Medulla oblongata (tissue), 1 donor: ENCODE measurements at regions not wholly inside any gene's neighbourhood (a gene's known extent, or its start where the extent isn't known, plus 50 kb on each side); places are given as distances from the start of the nearest gene placed in this dataset.
"Not testable (repeated sequence)": the region's sequence is repeated elsewhere in the genome, so short reads cannot be mapped to it uniquely, and the experiment has no call there.

Source experiments
- DNase-seq: peaks from one replicate; pipeline ENCODE4 v3.0.0-alpha.2; 2015; ENCODE audit errors: extremely low spot score

DNA sequence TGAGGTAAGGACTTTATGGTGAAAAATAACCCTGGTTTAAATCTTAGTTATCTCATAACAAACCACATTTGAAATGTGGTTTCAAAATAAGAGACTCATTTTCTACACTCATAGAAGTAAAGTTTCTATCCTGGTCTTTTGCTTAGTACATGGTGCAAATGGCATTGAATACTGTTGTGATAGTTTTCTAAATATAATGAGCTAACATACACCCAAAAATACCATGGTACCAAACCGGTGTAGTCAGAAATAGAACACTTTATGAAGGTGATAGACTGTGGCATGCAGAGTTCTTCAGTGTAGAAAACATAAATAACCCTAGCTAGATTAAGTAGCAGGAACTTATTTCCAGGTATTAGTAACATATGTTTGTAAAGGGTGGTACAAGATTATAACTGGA, 629.4 kb downstream of the PLOD2 start:
- no peak for DNase-seq

DNA sequence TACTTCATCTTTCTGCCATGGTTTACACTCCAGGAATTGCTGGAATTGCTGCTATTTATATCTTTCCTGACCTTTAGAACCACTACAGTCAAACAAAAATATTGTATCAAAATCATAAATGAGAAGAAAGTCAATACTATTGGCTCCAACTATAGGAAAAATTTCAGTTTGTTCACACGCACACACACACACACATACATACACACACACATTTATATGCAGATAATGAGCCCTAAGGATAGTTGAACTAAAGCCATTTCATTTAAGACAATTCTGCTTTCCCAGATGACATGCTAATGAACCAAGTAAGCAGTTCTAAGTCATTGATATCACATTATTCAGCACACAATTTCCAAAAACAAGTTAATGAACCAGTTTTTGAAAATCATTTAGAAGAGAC, 627.3 kb downstream of the PLOD2 start:
- no peak for DNase-seq

DNA sequence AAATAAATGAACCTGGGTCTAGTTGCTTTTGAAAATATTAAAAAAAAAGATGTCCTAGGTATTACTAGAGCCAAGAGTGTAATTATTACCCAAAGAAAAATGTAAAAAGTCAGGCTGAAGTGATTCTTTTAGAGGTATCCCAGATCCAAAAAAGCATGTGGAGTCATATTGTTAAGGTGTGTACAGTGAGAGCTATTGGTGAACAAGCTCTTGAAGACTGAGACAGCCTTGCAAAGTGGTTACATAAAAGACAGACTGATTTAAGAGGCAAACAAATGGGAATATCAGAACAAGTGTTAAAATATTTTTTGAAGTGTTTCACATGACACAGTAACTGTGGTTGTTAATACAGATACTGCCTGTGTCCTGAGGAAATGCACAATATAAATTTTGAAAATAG, 624.5 kb downstream of the PLOD2 start:
- no peak for DNase-seq

DNA sequence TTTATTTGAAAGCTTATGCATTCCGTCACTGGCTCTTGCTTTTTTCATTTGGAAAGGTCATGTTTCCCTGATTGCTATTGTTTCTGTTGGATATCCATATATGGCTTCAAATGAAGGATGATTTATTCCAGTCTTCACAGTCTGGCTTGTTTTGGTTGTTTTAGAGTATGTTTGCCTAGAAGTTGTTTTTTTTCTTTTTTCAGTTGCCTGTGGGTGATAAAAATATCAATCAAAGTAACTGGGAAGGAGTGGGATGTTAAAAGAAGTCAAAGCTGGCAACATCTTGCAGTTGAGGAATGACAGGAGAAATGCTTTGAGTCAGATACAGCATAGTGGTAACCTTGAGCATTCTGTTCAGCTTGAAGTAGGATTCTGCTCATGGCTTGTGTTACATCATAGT, 610.5 kb downstream of the PLOD2 start:
- no peak for DNase-seq

DNA sequence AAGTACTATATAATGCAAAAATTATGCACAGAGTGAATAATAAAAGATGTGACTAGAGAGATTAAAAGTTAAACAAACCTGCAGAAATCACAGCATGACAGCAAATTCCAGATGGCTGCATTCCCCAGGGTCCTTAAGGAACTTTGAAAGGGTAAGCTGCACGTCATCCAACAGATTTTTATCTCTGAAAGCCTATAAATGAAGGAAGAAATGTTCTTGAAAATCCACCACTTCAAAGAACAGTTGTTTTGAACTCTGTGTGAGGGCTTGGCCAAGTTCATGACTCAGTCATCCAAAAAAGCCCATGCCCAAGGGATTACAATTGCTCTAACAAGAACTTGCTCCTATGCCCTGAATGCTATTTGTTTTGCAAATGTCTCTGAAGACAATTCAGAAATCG, 603.6 kb downstream of the PLOD2 start:
- DNase-seq, result no peak

GRCh38 chr3:145578471-145578870, 582.5 kb downstream of the PLOD2 start:
- DNase-seq, result no peak

- no peak for DNase-seq
Measured at GRCh38 chr3:145581694-145582093, 579.3 kb downstream of the PLOD2 start.

DNA sequence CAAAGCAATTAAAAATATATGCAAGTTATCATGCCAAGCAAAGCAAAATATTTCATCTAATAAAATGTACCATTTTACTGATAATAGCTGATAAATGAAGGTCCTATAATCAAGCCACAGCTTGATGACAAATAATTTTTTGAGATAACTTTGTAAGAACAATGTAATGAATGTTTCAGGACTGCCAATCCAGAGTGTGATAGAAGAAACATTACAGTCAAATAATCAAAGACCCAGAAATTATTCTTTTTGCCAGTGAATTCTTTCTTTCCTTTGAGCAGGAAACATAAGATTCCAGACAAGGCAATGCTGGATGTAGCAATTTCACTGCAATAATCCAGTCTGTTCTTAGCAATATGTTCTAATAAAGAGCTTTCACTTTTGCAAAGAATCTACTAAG, 556.1 kb downstream of the PLOD2 start:
- no peak for DNase-seq

DNA sequence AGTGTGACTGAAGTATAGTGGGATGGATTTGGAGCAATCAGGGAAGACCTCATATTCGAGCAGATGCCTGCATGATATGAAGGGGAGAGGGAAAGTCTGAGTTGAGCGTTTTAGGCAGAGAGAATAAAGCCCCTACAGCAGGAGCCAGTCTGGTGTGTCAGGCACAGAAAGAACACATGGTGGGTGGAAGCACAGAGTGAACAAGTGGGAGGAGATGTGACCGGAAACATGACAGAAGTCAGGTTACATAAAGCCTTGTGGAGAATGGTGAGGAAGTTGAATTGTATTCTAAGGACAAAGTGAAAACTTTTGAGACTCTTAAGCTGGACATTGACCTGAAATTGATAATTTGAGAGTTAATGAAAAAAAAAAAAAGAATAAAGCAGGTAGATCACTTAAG, 541.0 kb downstream of the PLOD2 start:
- no peak for DNase-seq

DNA sequence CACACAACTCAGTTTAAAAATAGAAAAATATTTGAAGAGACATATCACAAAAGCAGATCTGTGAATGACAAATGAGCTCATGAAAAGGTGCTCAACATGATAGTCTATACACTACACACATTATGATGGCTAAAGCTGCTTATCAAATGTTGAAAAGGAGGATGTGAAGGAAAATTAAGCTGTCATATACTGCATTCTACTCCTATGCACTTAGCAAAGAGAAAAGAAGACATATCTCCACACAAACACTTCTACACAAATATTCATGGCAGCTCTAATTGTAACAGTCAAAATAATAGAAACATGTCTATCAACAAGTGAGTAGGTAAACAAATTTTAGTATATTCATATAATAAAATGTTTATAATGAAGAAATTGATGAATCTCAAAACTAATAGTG, 540.5 kb downstream of the PLOD2 start:
- no peak for DNase-seq

- DNase-seq, result no peak
Measured at GRCh38 chr3:145623349-145623748, 537.6 kb downstream of the PLOD2 start.

- no peak for DNase-seq
Measured at GRCh38 chr3:145628211-145628610, 532.8 kb downstream of the PLOD2 start.

DNA sequence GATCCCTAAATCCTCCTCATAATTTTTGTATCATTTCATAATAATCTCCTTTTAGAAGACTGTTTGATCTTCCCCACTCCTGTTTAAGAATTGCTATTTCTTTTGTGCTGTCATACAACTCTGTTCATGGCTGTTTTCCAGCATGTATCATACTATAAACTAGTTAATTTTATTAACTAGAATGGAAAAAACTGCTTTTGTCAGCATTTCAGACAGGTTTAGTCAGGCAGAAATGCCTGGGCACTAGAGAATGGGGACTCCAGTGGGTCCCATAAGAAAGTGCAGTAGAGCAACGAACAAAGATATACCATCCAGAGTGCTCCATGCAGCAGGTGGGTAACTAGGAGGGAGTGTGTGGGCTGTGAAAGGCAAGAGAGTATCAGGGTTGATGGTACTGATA, 523.9 kb downstream of the PLOD2 start:
- DNase-seq, result no peak

GRCh38 chr3:145639003-145639606, 521.9 kb downstream of the PLOD2 start:
- no peak for DNase-seq

GRCh38 chr3:145639875-145640274, 521.1 kb downstream of the PLOD2 start:
- no peak for DNase-seq

DNA sequence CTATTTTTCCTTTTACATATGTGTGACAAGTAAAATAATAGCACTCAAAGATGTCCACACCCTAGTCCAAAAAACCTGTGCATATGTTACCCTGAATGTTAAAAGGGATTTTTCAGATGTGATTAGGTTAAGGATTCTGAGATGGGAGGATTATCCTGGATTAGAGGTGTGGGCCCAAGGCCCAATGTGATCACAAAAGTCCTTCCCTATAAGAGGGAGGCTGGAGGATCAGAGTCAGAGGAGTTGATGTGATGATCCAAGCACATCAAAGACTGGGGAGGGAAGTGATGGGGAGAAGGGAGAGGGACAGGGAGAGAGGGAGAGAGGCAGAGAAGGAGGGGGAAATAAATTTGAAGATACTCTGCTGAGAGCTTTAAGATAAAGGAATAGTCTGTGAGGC, 512.6 kb downstream of the PLOD2 start:
- no peak for DNase-seq

DNA sequence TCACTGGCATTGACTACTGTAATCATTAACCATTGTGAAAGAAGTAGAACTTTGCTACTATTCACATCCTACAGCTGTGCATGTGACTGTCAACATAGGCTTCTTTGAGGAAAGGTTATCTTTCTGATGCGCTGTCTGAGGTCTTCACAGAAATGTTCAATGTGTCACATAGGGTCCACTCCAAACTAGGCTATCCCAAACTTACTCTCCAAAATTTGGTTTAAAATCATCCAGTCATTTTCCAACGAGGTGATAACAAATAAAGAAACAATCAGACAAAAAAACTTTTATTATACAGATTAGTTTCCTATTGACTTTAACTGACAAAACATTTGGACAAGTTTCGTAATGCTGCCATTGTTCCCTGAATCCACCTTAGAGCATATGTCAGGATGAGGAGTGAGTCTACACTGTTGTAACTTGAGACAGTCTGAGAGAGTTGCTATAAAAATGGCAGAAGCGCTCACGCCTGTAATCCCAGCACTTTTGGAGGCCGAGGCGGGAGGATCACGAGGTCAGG, 511.6 kb downstream of the PLOD2 start:
- DNase-seq, result no peak

- DNase-seq, result no peak
Measured at GRCh38 chr3:145650170-145650569, 510.8 kb downstream of the PLOD2 start.

- DNase-seq, result no peak
Measured at GRCh38 chr3:145671121-145671520, 489.9 kb downstream of the PLOD2 start.

DNA sequence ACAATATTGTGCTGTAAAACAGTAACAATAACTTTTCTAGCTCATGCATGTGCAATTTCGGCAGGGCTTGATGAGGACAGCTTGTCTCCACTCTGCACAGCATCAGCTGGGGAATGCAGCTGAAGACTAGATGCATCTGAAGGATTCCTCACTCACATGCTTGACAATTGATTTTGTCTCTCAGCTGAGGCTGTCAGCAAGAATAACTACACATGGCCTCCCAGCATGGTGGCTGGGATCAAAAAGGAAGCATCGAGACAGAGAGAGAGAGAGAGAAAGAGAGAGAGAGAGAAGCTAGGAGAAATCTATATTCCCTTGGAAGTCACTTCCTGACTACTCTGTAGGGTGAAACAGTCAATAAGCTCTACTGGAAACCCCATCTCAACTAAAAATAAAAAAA, 487.1 kb downstream of the PLOD2 start:
- DNase-seq, result no peak

GRCh38 chr3:145678401-145678800, 482.6 kb downstream of the PLOD2 start:
- DNase-seq, result no peak

- no peak for DNase-seq
Measured at GRCh38 chr3:145681181-145681580, 479.8 kb downstream of the PLOD2 start.

GRCh38 chr3:145687978-145688377, 473.0 kb downstream of the PLOD2 start:
- not testable (repeated sequence) for DNase-seq

DNA sequence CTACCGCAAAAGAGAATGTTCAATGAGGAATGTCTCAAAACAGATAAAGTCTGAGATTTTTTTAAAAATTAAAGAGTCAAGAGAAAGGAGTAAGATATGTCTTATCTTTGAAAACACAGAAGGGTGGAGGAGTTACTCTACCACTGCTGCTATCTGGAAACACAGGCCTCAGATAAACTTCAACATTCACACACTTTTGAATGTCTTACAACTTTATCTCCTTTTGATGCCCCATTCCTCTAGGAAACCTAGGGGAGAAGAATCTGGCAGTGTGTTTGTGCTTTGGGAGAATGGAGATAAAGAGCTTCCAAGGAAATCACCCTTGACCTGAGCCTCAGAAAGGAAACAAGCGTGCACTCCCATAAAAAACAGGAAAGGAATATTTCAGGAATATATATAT, 468.2 kb downstream of the PLOD2 start:
- DNase-seq, result no peak
